ENCODE measurements at regions not wholly inside any gene's neighbourhood (a gene's known extent, or its start where the extent isn't known, plus 50 kb on each side); places are given as distances from the start of the nearest gene placed in this dataset.

GRCh38 chr17:77647531-77647930, 311.0 kb upstream of the TNRC6C start:
- DNase-seq (ENCODE audit: insufficient read length, low spot score) (no peak), FAIRE-seq (no peak)

- DNase-seq (ENCODE audit: insufficient read length, low spot score) (no peak), FAIRE-seq (no peak)
Observed at GRCh38 chr17:77649717-77650211, 308.7 kb upstream of the TNRC6C start.

GRCh38 chr17:77651988-77652387, 306.5 kb upstream of the TNRC6C start:
- FAIRE-seq (no peak), DNase-seq (ENCODE audit: insufficient read length, low spot score) (no peak)

- FAIRE-seq, result no peak
Observed at GRCh38 chr17:77654296-77654695, 304.2 kb upstream of the TNRC6C start.

GRCh38 chr17:77654850-77655249, 303.7 kb upstream of the TNRC6C start:
- DNase-seq (ENCODE audit: insufficient read length, low spot score), result no peak
- FAIRE-seq, result no peak

More at GRCh38 chr17:77654296-77654695, 304.2 kb upstream of the TNRC6C start:
- DNase-seq (ENCODE audit: insufficient read length, low spot score), result no peak

- DNase-seq (ENCODE audit: insufficient read length, low spot score), result no peak
- FAIRE-seq, result no peak
Observed at GRCh38 chr17:77656054-77656453, 302.4 kb upstream of the TNRC6C start.

GRCh38 chr17:77657839-77658238, 300.7 kb upstream of the TNRC6C start:
- DNase-seq (ENCODE audit: insufficient read length, low spot score) (no peak), FAIRE-seq (no peak)

- FAIRE-seq, result no peak
- no peak for DNase-seq (ENCODE audit: insufficient read length, low spot score)
Observed at GRCh38 chr17:77660524-77660923, 298.0 kb upstream of the TNRC6C start.

GRCh38 chr17:77662833-77663232, 295.7 kb upstream of the TNRC6C start:
- DNase-seq (ENCODE audit: insufficient read length, low spot score), result no peak

GRCh38 chr17:77664097-77664729, 294.3 kb upstream of the TNRC6C start:
- DNase-seq (ENCODE audit: insufficient read length, low spot score) (no peak), FAIRE-seq (no peak)

More at GRCh38 chr17:77662833-77663232, 295.7 kb upstream of the TNRC6C start:
- no peak for FAIRE-seq

- DNase-seq (ENCODE audit: insufficient read length, low spot score) (no peak), FAIRE-seq (no peak)
Observed at GRCh38 chr17:77665833-77666232, 292.7 kb upstream of the TNRC6C start.

- FAIRE-seq, result peak; percentile 11
- DNase-seq (ENCODE audit: insufficient read length, low spot score), result no peak
Observed at GRCh38 chr17:77666462-77666861, 292.0 kb upstream of the TNRC6C start.

GRCh38 chr17:77666881-77667395, 291.6 kb upstream of the TNRC6C start:
- peak; percentile 40 for DNase-seq (ENCODE audit: insufficient read length, low spot score)
- FAIRE-seq, result peak; percentile 77

- no peak for DNase-seq (ENCODE audit: insufficient read length, low spot score)
- no peak for FAIRE-seq
Observed at GRCh38 chr17:77667478-77667877, 291.0 kb upstream of the TNRC6C start.

GRCh38 chr17:77668518-77668917, 290.0 kb upstream of the TNRC6C start:
- DNase-seq (ENCODE audit: insufficient read length, low spot score) (no peak), FAIRE-seq (no peak)

GRCh38 chr17:77670173-77670572, 288.3 kb upstream of the TNRC6C start:
- DNase-seq (ENCODE audit: insufficient read length, low spot score), result no peak
- FAIRE-seq, result no peak

GRCh38 chr17:77674358-77674757, 284.1 kb upstream of the TNRC6C start:
- DNase-seq (ENCODE audit: insufficient read length, low spot score), result no peak
- no peak for FAIRE-seq

- FAIRE-seq (no peak), DNase-seq (ENCODE audit: insufficient read length, low spot score) (no peak)
Observed at GRCh38 chr17:77675411-77675810, 283.1 kb upstream of the TNRC6C start.

GRCh38 chr17:77675816-77676215, 282.7 kb upstream of the TNRC6C start:
- DNase-seq (ENCODE audit: insufficient read length, low spot score) (no peak), FAIRE-seq (no peak)

GRCh38 chr17:77676237-77676661, 282.3 kb upstream of the TNRC6C start:
- DNase-seq (ENCODE audit: insufficient read length, low spot score) (no peak), FAIRE-seq (no peak)

GRCh38 chr17:77677211-77677610, 281.3 kb upstream of the TNRC6C start:
- no peak for DNase-seq (ENCODE audit: insufficient read length, low spot score)
- no peak for FAIRE-seq

- DNase-seq (ENCODE audit: insufficient read length, low spot score), result no peak
- no peak for FAIRE-seq
Observed at GRCh38 chr17:77677630-77678029, 280.9 kb upstream of the TNRC6C start.

- DNase-seq (ENCODE audit: insufficient read length, low spot score) (no peak), FAIRE-seq (no peak)
Observed at GRCh38 chr17:77679589-77679988, 278.9 kb upstream of the TNRC6C start.
